Kidney epithelial cell (primary cell): ENCODE measurements at regions not wholly inside any gene's neighbourhood (a gene's known extent, or its start where the extent isn't known, plus 50 kb on each side); places are given as distances from the start of the nearest gene placed in this dataset.

Experiments used
- DNase-seq: peaks from one replicate; pipeline ENCODE4 v3.0.0-alpha.2; 2010; ENCODE audit warnings: low read depth
- H3K27me3 ChIP-seq: 2 replicates; pipeline ENCODE4 v1.6.0; 2011; ENCODE audit warnings: low read length; ENCODE audit not compliant: control insufficient read depth, insufficient read depth
- H3K36me3 ChIP-seq: 2 replicates; pipeline ENCODE4 v1.5.1; 2011; ENCODE audit warnings: low read length; ENCODE audit not compliant: control insufficient read depth, insufficient read depth
- H3K4me3 ChIP-seq: 2 replicates; pipeline ENCODE4 v1.5.1; 2011; ENCODE audit warnings: low read depth, mild to moderate bottlenecking, control low read depth, low read length
- TF ChIP-seq, protein P1 (sequence below): IDR thresholded peaks from 2 replicates; pipeline ENCODE4 v1.5.1; 2011; ENCODE audit warnings: mild to moderate bottlenecking, moderate library complexity, low read length, control low read depth, inconsistent platforms; ENCODE audit not compliant: insufficient read depth, poor library complexity, severe bottlenecking

DNA sequence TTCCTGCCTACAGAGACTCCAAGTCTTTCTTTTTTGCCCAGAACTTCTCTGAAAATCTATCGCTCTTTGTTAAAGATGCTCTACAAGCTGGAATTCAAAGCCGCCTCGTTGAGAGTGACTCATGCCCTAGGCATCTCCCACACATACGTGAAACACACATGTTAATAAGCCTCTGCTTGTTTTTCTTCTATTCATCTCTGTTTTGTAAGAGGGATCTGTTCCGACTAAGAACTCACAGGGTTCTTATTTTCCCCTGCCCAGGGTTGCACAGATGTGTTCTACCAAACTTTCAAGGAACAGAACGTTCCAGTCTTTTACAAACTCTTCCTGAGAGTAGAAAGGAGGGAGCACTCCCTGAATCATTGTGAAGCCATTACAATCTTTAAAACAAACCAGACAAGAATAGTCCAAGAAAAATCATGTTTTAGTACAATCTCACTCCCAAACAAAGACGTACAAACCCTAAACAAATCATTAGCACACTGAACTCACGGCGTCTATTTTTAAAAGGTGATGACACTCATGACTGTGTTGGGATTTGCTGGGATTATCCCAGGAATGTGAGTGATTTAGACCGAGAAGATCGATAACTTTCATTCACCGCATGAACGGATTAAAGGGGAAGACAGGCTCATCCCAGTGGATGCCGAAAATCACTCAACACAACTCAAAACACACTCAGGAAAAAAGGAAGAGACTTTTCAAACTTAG, 55.3 kb upstream of the INPP5A start:
- TF ChIP-seq, protein P1, sequence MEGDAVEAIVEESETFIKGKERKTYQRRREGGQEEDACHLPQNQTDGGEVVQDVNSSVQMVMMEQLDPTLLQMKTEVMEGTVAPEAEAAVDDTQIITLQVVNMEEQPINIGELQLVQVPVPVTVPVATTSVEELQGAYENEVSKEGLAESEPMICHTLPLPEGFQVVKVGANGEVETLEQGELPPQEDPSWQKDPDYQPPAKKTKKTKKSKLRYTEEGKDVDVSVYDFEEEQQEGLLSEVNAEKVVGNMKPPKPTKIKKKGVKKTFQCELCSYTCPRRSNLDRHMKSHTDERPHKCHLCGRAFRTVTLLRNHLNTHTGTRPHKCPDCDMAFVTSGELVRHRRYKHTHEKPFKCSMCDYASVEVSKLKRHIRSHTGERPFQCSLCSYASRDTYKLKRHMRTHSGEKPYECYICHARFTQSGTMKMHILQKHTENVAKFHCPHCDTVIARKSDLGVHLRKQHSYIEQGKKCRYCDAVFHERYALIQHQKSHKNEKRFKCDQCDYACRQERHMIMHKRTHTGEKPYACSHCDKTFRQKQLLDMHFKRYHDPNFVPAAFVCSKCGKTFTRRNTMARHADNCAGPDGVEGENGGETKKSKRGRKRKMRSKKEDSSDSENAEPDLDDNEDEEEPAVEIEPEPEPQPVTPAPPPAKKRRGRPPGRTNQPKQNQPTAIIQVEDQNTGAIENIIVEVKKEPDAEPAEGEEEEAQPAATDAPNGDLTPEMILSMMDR = no peak
- peak; percentile 34 for DNase-seq
- H3K27me3 ChIP-seq = peaks cover 3% of the 10 kb centered on the region
- H3K4me3 ChIP-seq = no peak overlapping the region
- H3K36me3 ChIP-seq = no peaks in the 10 kb centered on the region

GRCh38 chr10:132483394-132483793, 54.2 kb upstream of the INPP5A start:
- TF ChIP-seq, protein P1 = no peak
- no peaks in the 10 kb centered on the region for H3K36me3 ChIP-seq
- DNase-seq = no peak
- no peaks in the 10 kb centered on the region for H3K27me3 ChIP-seq
- H3K4me3 ChIP-seq = no peak overlapping the region

- H3K36me3 ChIP-seq = no peaks in the 10 kb centered on the region
- no peaks in the 10 kb centered on the region for H3K27me3 ChIP-seq
- DNase-seq = no peak
- H3K4me3 ChIP-seq = no peak overlapping the region
- TF ChIP-seq, protein P1 = no peak
These were observed 52.7 kb upstream of the INPP5A start for GRCh38 chr10:132484922-132485321.

- Histone ChIP-seq H3K4me3 (no peak overlapping the region), H3K36me3 (no peaks in the 10 kb centered on the region), H3K27me3 (no peaks in the 10 kb centered on the region)
- TF ChIP-seq, protein P1 = no peak
- no peak for DNase-seq
These were observed 52.2 kb upstream of the INPP5A start for GRCh38 chr10:132485391-132485790.

DNA sequence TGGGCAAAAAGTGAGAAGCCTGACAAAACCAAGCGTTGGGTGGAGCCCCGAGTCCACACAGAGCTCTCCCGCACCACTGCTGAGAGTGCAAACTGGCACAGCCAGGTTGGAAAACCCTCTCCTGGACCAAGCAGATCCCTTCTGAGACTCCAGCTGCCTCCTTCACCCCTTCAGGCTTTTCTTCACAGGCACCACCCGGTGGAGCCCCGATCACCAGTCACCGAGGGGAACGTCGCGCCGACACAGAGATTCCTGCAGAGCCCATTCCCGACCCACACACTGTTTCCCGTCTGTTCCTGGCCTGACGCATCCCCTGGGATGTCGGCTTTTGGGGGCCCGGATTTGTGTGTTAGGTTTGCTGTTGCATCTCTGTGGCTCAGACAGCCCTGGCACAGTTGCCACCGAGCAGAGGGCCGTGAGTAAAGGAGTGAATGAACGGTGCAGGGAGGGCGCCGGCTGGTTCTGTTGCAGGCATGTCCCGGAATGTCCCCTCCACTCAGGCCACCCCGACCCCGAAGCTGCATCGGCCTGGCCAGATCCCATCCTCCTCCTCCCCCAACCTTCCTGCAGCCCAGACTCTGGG, 51.0 kb upstream of the INPP5A start:
- Histone ChIP-seq H3K4me3 (no peak overlapping the region), H3K27me3 (no peaks in the 10 kb centered on the region), H3K36me3 (no peaks in the 10 kb centered on the region)
- DNase-seq = no peak
- TF ChIP-seq, protein P1 = no peak
